Right lobe of liver (tissue), 4 donors: ENCODE measurements at regions not wholly inside any gene's neighbourhood (a gene's known extent, or its start where the extent isn't known, plus 50 kb on each side); places are given as distances from the start of the nearest gene placed in this dataset.

Experiments
- POLR2A ChIP-seq: fragments of 450-650 bp; IDR thresholded peaks from one replicate; pipeline ENCODE4 v1.6.1; 2017; ENCODE audit warnings: antibody characterized with exemption, mild to moderate bottlenecking
- TF ChIP-seq, protein P1 (sequence below), 4 donors: fragments of 200-600 bp in 3 of 4; fragments of 450-650 bp in 1 of 4; IDR thresholded peaks; one replicate each; pipeline versions ENCODE4 v1.5.1 to v1.8.0; 2016 to 2022; ENCODE audit warnings: antibody characterized with exemption in 4 of 4, mild to moderate bottlenecking in 2 of 4
- donor health status: DM: no; HTN: no; CAD: no.
- donor health status: DM: no; HTN: no; CAD: no.
- donor health status: DM: no; HTN: yes; CAD: no.

DNA sequence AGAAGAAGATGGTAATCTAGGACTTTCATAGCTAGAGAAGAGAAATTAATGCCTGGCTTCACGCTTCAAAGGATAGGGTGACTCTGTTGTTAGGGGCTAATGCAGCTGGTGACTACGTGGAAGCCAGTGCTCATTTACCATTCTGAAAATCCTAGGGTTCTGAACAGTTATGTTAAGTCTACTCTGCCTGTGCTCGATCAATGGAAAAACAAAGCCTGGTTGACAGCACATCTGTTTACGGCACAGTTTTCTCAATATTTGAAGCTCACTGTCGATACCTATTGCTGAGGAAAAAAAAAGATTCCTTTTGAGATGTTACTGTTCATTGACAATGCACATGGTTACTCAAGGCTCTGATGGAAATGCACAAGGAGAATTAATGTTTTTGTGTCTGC is 182.6 kb upstream of the NUDT6 start:
- no peak for TF ChIP-seq POLR2A
- TF ChIP-seq, protein P1, sequence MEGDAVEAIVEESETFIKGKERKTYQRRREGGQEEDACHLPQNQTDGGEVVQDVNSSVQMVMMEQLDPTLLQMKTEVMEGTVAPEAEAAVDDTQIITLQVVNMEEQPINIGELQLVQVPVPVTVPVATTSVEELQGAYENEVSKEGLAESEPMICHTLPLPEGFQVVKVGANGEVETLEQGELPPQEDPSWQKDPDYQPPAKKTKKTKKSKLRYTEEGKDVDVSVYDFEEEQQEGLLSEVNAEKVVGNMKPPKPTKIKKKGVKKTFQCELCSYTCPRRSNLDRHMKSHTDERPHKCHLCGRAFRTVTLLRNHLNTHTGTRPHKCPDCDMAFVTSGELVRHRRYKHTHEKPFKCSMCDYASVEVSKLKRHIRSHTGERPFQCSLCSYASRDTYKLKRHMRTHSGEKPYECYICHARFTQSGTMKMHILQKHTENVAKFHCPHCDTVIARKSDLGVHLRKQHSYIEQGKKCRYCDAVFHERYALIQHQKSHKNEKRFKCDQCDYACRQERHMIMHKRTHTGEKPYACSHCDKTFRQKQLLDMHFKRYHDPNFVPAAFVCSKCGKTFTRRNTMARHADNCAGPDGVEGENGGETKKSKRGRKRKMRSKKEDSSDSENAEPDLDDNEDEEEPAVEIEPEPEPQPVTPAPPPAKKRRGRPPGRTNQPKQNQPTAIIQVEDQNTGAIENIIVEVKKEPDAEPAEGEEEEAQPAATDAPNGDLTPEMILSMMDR (IDR thresholded peaks at IDR 0.05), result no peak
